Colon (tissue), 2 donors: ENCODE measurements at regions not wholly inside any gene's neighbourhood (a gene's known extent, or its start where the extent isn't known, plus 50 kb on each side); places are given as distances from the start of the nearest gene placed in this dataset.
"Not testable (repeated sequence)": the region's sequence is repeated elsewhere in the genome, so short reads cannot be mapped to it uniquely, and the experiment has no call there.

ENCODE experiments used
- FAIRE-seq: peaks from 2 replicates; lab custom pipeline; 2012; peaks lifted over from hg19 to GRCh38; lab: Jason Lieb, UNC
- donor health status: control.
- donor health status: control.

- peak; percentile 31 for FAIRE-seq
These were observed 93.9 kb upstream of the TCF21 start for GRCh38 chr6:133795051-133795450.

- no peak for FAIRE-seq
These were observed 92.7 kb upstream of the TCF21 start for GRCh38 chr6:133796235-133796634.

- peak; percentile 41 for FAIRE-seq
These were observed 89.9 kb upstream of the TCF21 start for GRCh38 chr6:133799043-133799442.

GRCh38 chr6:133802861-133803260 is 86.1 kb upstream of the TCF21 start:
- no peak for FAIRE-seq

GRCh38 chr6:133804265-133804664 is 84.6 kb upstream of the TCF21 start:
- no peak for FAIRE-seq

GRCh38 chr6:133805876-133806275 is 83.0 kb upstream of the TCF21 start:
- FAIRE-seq, result no peak

GRCh38 chr6:133806382-133807140 is 82.4 kb upstream of the TCF21 start:
- FAIRE-seq, result no peak

- no peak for FAIRE-seq
These were observed 81.4 kb upstream of the TCF21 start for GRCh38 chr6:133807501-133807900.

- no peak for FAIRE-seq
These were observed 79.5 kb upstream of the TCF21 start for GRCh38 chr6:133809406-133809805.

GRCh38 chr6:133811557-133811956 is 77.4 kb upstream of the TCF21 start:
- FAIRE-seq, result no peak

- not testable (repeated sequence) for FAIRE-seq
These were observed 76.5 kb upstream of the TCF21 start for GRCh38 chr6:133812446-133812845.

- FAIRE-seq, result no peak
These were observed 74.7 kb upstream of the TCF21 start for GRCh38 chr6:133814238-133814637.

GRCh38 chr6:133814797-133815196 is 74.1 kb upstream of the TCF21 start:
- FAIRE-seq, result no peak

GRCh38 chr6:133815313-133815712 is 73.6 kb upstream of the TCF21 start:
- no peak for FAIRE-seq

GRCh38 chr6:133816171-133816570 is 72.7 kb upstream of the TCF21 start:
- no peak for FAIRE-seq

- no peak for FAIRE-seq
These were observed 71.4 kb upstream of the TCF21 start for GRCh38 chr6:133817460-133818047.

- FAIRE-seq, result no peak
These were observed 70.6 kb upstream of the TCF21 start for GRCh38 chr6:133818320-133818719.

- FAIRE-seq, result no peak
These were observed 68.7 kb upstream of the TCF21 start for GRCh38 chr6:133820208-133820607.

- FAIRE-seq, result no peak
These were observed 61.1 kb upstream of the TCF21 start for GRCh38 chr6:133827766-133828165.

- FAIRE-seq, result no peak
These were observed 55.0 kb upstream of the TCF21 start for GRCh38 chr6:133833949-133834359.

- no peak for FAIRE-seq
These were observed 54.3 kb upstream of the TCF21 start for GRCh38 chr6:133834472-133835170.

GRCh38 chr6:133835901-133836300 is 53.0 kb upstream of the TCF21 start:
- FAIRE-seq, result no peak

GRCh38 chr6:133837801-133838349 is 51.0 kb upstream of the TCF21 start:
- no peak for FAIRE-seq
